Suprapubic skin (tissue), 4 donors: ENCODE measurements at regions not wholly inside any gene's neighbourhood (a gene's known extent, or its start where the extent isn't known, plus 50 kb on each side); places are given as distances from the start of the nearest gene placed in this dataset.

Source experiments
- DNase-seq, 2 donors: peaks; one replicate each; pipeline ENCODE4 v3.0.0-alpha.2; 2019; ENCODE audit warnings: low spot score in 2 of 2
- H3K27ac ChIP-seq: fragments of 200-600 bp; sonication (generic); one replicate; pipeline ENCODE4 v1.5.1; 2019
- H3K27me3 ChIP-seq: fragments of 200-600 bp; sonication (generic); one replicate; pipeline ENCODE4 v1.5.1; 2019
- H3K36me3 ChIP-seq: fragments of 200-600 bp; sonication (generic); one replicate; pipeline ENCODE4 v1.5.1; 2019
- H3K4me1 ChIP-seq: fragments of 200-600 bp; sonication (generic); one replicate; pipeline ENCODE4 v1.5.1; 2019
- H3K4me3 ChIP-seq: fragments of 200-600 bp; sonication (generic); one replicate; pipeline ENCODE4 v1.5.1; 2019; ENCODE audit warnings: mild to moderate bottlenecking
- H3K9me3 ChIP-seq: fragments of 200-600 bp; sonication (generic); one replicate; pipeline ENCODE4 v1.5.1; 2019
- CTCF ChIP-seq, 2 donors: fragments of 200-600 bp in 1 of 2; fragments of 450-650 bp in 1 of 2; sonication (generic) in 1 of 2; IDR thresholded peaks; one replicate each; pipeline ENCODE4 v1.5.1; 2016 to 2019; ENCODE audit warnings: antibody characterized with exemption in 2 of 2, mild to moderate bottlenecking in 1 of 2, moderate library complexity in 1 of 2
- EP300 ChIP-seq: sonication (generic); formaldehyde crosslinking; IDR thresholded peaks from one replicate; pipeline ENCODE4 v1.6.1; 2017; ENCODE audit warnings: antibody characterized with exemption
- POLR2A ChIP-seq, 2 donors: fragments of 450-650 bp; IDR thresholded peaks; one replicate each; pipeline ENCODE4 v1.6.1; 2017; ENCODE audit warnings: antibody characterized with exemption in 2 of 2, mild to moderate bottlenecking in 2 of 2, moderate library complexity in 2 of 2
- POLR2AphosphoS5 ChIP-seq, 3 donors: sonication (generic); formaldehyde crosslinking; IDR thresholded peaks; one replicate each; pipeline ENCODE4 v1.6.1; 2017; ENCODE audit warnings: antibody characterized with exemption in 3 of 3
- WGBS: methylation state at CpG from one replicate; pipeline ENCODE4 v1.1.5; 2018; 5-methylcytosine and 5-hydroxymethylcytosine counted together

- H3K9me3 ChIP-seq = no peaks in the 10 kb centered on the region
- no peak for TF ChIP-seq EP300
- H3K27ac ChIP-seq = no peak overlapping the region
- no peak overlapping the region for H3K4me3 ChIP-seq
- H3K36me3 ChIP-seq = no peaks in the 10 kb centered on the region
- peaks cover 7% of the 10 kb centered on the region for H3K4me1 ChIP-seq
- no peak for DNase-seq
- H3K27me3 ChIP-seq = no peaks in the 10 kb centered on the region
- WGBS = 74% methylated on average over 2 of the region's 2 CpGs
Observed at GRCh38 chr2:67576226-67576625, 179.1 kb downstream of the ETAA1 start.

DNA sequence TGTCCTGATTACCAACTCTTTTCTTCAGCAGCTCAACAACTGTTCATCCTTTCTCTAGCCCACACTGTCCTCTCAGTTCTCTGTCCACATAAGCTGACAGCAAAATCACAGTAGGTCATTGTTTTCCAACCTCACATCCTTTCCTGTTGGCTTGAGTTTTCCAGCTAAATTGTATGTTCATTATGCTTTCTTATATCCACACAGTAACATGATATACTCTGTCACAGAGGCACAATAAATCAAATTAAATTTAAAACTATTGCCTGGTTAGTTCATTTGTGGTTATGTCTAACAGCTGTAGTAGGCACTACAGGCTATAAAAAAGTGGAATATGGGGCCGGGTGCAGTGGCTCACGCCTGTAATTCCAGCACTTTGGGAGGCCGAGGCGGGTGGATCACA, 179.9 kb downstream of the ETAA1 start:
- H3K36me3 ChIP-seq = no peaks in the 10 kb centered on the region
- no peak for DNase-seq
- H3K27ac ChIP-seq = no peak overlapping the region
- no peaks in the 10 kb centered on the region for H3K27me3 ChIP-seq
- H3K4me3 ChIP-seq = no peak overlapping the region
- H3K4me1 ChIP-seq = peaks cover 7% of the 10 kb centered on the region
- no peaks in the 10 kb centered on the region for H3K9me3 ChIP-seq
- TF ChIP-seq POLR2A (IDR thresholded peaks at IDR 0.05) (no peak), EP300 (no peak), CTCF (IDR thresholded peaks at IDR 0.05) (no peak), POLR2AphosphoS5 (IDR thresholded peaks at IDR 0.05) (no peak)
- 92% methylated on average over 4 of the region's 4 CpGs for WGBS

- TF ChIP-seq POLR2AphosphoS5 (IDR thresholded peaks at IDR 0.05) (no peak), EP300 (no peak), CTCF (IDR thresholded peaks at IDR 0.05) (no peak), POLR2A (IDR thresholded peaks at IDR 0.05) (no peak)
- WGBS = 61% methylated on average over 2 of the region's 2 CpGs
Observed at GRCh38 chr2:67579216-67579615, 182.1 kb downstream of the ETAA1 start.

DNA sequence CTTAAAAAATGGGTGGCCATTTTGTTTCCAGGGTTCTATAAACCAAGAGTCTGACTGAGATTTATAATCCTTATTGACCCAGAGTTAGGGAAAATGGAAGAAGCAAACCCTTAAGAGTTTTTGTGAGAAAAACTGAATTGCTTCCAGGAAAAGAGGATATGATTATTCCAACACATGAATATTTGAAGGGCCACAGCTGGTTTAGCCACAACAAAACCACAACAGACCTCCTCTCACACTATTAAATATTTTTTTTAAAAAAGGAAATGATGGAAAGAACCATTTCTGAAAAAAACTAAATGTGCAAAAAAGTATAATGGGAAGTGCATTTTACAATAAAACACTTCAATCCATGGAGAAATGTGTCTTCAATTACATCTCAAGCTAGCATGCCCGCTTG, 182.7 kb downstream of the ETAA1 start:
- no peak for TF ChIP-seq POLR2AphosphoS5 (IDR thresholded peaks at IDR 0.05)
- WGBS = 58% methylated on average over 1 of the region's 1 CpG
- no peaks in the 10 kb centered on the region for H3K27me3 ChIP-seq
- no peaks in the 10 kb centered on the region for H3K36me3 ChIP-seq
- no peak overlapping the region for H3K4me3 ChIP-seq
- H3K27ac ChIP-seq = no peak overlapping the region
- no peaks in the 10 kb centered on the region for H3K4me1 ChIP-seq
- DNase-seq = no peak
- peaks cover 18% of the 10 kb centered on the region for H3K9me3 ChIP-seq

More at GRCh38 chr2:67579216-67579615, 182.1 kb downstream of the ETAA1 start:
- Histone ChIP-seq H3K9me3 (peaks cover 15% of the 10 kb centered on the region), H3K27me3 (no peaks in the 10 kb centered on the region), H3K27ac (no peak overlapping the region), H3K36me3 (no peaks in the 10 kb centered on the region), H3K4me3 (no peak overlapping the region), H3K4me1 (no peaks in the 10 kb centered on the region)
- no peak for DNase-seq

- TF ChIP-seq POLR2AphosphoS5 (IDR thresholded peaks at IDR 0.05) = no peak
- TF ChIP-seq EP300 = no peak
- no peak for TF ChIP-seq POLR2A (IDR thresholded peaks at IDR 0.05)
- TF ChIP-seq CTCF (IDR thresholded peaks at IDR 0.05) = no peak
- Histone ChIP-seq H3K27ac (no peak overlapping the region), H3K9me3 (peaks cover 35% of the 10 kb centered on the region), H3K27me3 (no peaks in the 10 kb centered on the region), H3K4me3 (no peak overlapping the region), H3K4me1 (no peaks in the 10 kb centered on the region), H3K36me3 (no peaks in the 10 kb centered on the region)
- 76% methylated on average over 7 of the region's 7 CpGs for WGBS
- DNase-seq = no peak
Observed at GRCh38 chr2:67581751-67582150, 184.6 kb downstream of the ETAA1 start.

DNA sequence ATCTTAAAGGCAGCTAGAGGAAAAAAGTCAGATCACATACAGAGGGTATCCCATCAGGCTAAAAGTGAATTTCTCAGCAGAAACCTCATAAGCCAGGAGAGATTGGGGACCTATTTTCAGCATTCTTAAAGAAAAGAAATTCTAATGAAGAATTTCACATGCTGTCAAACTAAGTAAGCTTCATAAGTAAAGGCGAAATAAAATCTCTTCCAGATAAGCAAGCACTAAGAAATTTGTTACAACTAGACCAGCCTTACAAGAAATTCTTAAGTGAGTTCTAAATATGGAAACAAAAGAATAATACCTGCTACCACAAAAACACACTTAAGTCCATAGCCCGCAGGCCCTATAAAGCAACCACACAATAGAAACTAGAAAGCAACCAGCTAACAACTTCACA, 186.1 kb downstream of the ETAA1 start:
- H3K9me3 ChIP-seq = peaks cover 40% of the 10 kb centered on the region
- no peaks in the 10 kb centered on the region for H3K36me3 ChIP-seq
- no peaks in the 10 kb centered on the region for H3K27me3 ChIP-seq
- H3K27ac ChIP-seq = no peak overlapping the region
- DNase-seq = no peak
- TF ChIP-seq CTCF (IDR thresholded peaks at IDR 0.05) = no peak
- TF ChIP-seq POLR2A (IDR thresholded peaks at IDR 0.05) = no peak
- TF ChIP-seq EP300 = no peak
- no peak for TF ChIP-seq POLR2AphosphoS5 (IDR thresholded peaks at IDR 0.05)
- no peaks in the 10 kb centered on the region for H3K4me1 ChIP-seq
- 95% methylated on average over 2 of the region's 2 CpGs for WGBS
- no peak overlapping the region for H3K4me3 ChIP-seq
